CD14-positive monocyte (primary cell): ENCODE measurements at regions not wholly inside any gene's neighbourhood (a gene's known extent, or its start where the extent isn't known, plus 50 kb on each side); places are given as distances from the start of the nearest gene placed in this dataset.

ENCODE experiments used
- DNase-seq, 3 donors: peaks; one replicate each; pipeline ENCODE4 v3.0.0-alpha.2; 2011 to 2022
- H2AFZ ChIP-seq: 2 replicates; pipeline ENCODE4 v1.6.0; 2012; ENCODE audit warnings: mild to moderate bottlenecking, low read depth, low read length, inconsistent platforms; ENCODE audit not compliant: insufficient read depth, poor library complexity, severe bottlenecking
- H3K27ac ChIP-seq, 2 donors: 1 replicate in 1 of 2; 2 replicates in 1 of 2; pipeline ENCODE4 v1.5.1; 2012 to 2013; ENCODE audit warnings: low read length in 2 of 2, control low read depth in 1 of 2, inconsistent platforms in 1 of 2, low read depth in 1 of 2, mild to moderate bottlenecking in 1 of 2
- H3K27me3 ChIP-seq, 2 donors: one replicate each; pipeline versions ENCODE4 v1.6.0 to v1.6.1; 2011 to 2013; ENCODE audit warnings: low read length in 2 of 2; ENCODE audit not compliant: control insufficient read depth in 2 of 2, insufficient read depth in 2 of 2
- H3K36me3 ChIP-seq, 2 donors: replicated peaks in 1 of 2; 1 replicate in 1 of 2; 2 replicates in 1 of 2; pipeline versions ENCODE4 v1.5.1 to v1.6.1; 2012 to 2013; ENCODE audit warnings: low read length in 2 of 2, control low read depth in 1 of 2, inconsistent platforms in 1 of 2, mild to moderate bottlenecking in 1 of 2; ENCODE audit not compliant: insufficient read depth in 2 of 2, control insufficient read depth in 1 of 2
- H3K4me1 ChIP-seq, 2 donors: 1 replicate in 1 of 2; 2 replicates in 1 of 2; pipeline versions ENCODE4 v1.5.1 to v1.6.1; 2012 to 2013; ENCODE audit warnings: low read length in 2 of 2, control low read depth in 1 of 2, inconsistent platforms in 1 of 2, mild to moderate bottlenecking in 1 of 2, moderate library complexity in 1 of 2; ENCODE audit not compliant: insufficient read depth in 2 of 2, control insufficient read depth in 1 of 2
- H3K4me2 ChIP-seq: replicated peaks from 2 replicates; pipeline ENCODE3; 2012; ENCODE audit warnings: low read length, moderate library complexity, mild to moderate bottlenecking; ENCODE audit not compliant: poor library complexity, severe bottlenecking; ENCODE audit errors: extremely low read depth
- H3K4me3 ChIP-seq, 3 experiments: fragments of 200-600 bp in 1 of 3; sonication (generic) in 1 of 3; replicated peaks in 1 of 3; 1 replicate in 2 of 3; 2 replicates in 1 of 3; pipeline ENCODE4 v1.5.1; 2011 to 2013; ENCODE audit warnings: low read length in 3 of 3, mild to moderate bottlenecking in 3 of 3, control low read depth in 2 of 3, low read depth in 2 of 3, inconsistent platforms in 1 of 3, moderate library complexity in 1 of 3
- H3K79me2 ChIP-seq: 2 replicates; pipeline ENCODE4 v1.6.0; 2012; ENCODE audit warnings: mild to moderate bottlenecking, control low read depth, inconsistent platforms, low read length, moderate library complexity; ENCODE audit not compliant: insufficient read depth
- H3K9ac ChIP-seq: 2 replicates; pipeline ENCODE4 v1.6.0; 2017; ENCODE audit warnings: low read length, mild to moderate bottlenecking; ENCODE audit not compliant: insufficient read depth, poor library complexity, severe bottlenecking
- H3K9me3 ChIP-seq, 2 donors: replicated peaks in 1 of 2; 1 replicate in 1 of 2; 2 replicates in 1 of 2; pipeline versions ENCODE4 v1.5.1 to v1.6.1; 2012 to 2013; ENCODE audit warnings: low read length in 2 of 2, control low read depth in 1 of 2; ENCODE audit not compliant: control insufficient read depth in 1 of 2, insufficient read depth in 1 of 2
- H4K20me1 ChIP-seq: 2 replicates; pipeline ENCODE4 v1.6.0; 2012; ENCODE audit warnings: mild to moderate bottlenecking, low read length, control low read depth, moderate library complexity; ENCODE audit not compliant: insufficient read depth
- H3K27ac Mint-ChIP-seq, 7 donors: one replicate each; pipeline ENCODE4 v1.8.0; 2020; ENCODE audit warnings: mild to moderate bottlenecking in 7 of 7, mixed read lengths in 7 of 7, moderate library complexity in 6 of 7, inconsistent platforms in 2 of 7
- H3K27me3 Mint-ChIP-seq, 3 donors: one replicate each; pipeline ENCODE4 v1.8.0; 2021 to 2022; ENCODE audit warnings: low read depth in 3 of 3, mild to moderate bottlenecking in 3 of 3, mixed read lengths in 3 of 3, moderate library complexity in 3 of 3, inconsistent platforms in 1 of 3
- H3K36me3 Mint-ChIP-seq, 2 donors: one replicate each; pipeline ENCODE4 v1.8.0; 2020; ENCODE audit warnings: mixed read lengths in 2 of 2, inconsistent platforms in 1 of 2, mild to moderate bottlenecking in 1 of 2
- H3K4me1 Mint-ChIP-seq: one replicate; pipeline ENCODE4 v1.8.0; 2020; ENCODE audit warnings: mild to moderate bottlenecking, mixed read lengths
- H3K4me3 Mint-ChIP-seq, 2 donors: one replicate each; pipeline ENCODE4 v1.8.0; 2020; ENCODE audit warnings: mild to moderate bottlenecking in 2 of 2, mixed read lengths in 2 of 2, moderate library complexity in 1 of 2
- H3K9me3 Mint-ChIP-seq, 7 donors: one replicate each; pipeline ENCODE4 v1.8.0; 2020 to 2022; ENCODE audit warnings: mixed read lengths in 7 of 7, mild to moderate bottlenecking in 6 of 7, moderate library complexity in 6 of 7, inconsistent platforms in 2 of 7
- CTCF ChIP-seq: fragments of 200-600 bp; IDR thresholded peaks from one replicate; pipeline ENCODE4 v1.8.0; 2022; ENCODE audit warnings: antibody characterized with exemption, mild to moderate bottlenecking
- WGBS: methylation state at CpG from one replicate; pipeline ENCODE4 v1.1.5; 2013; ENCODE audit warnings: missing lambda C conversion rate; ENCODE audit not compliant: insufficient coverage; 5-methylcytosine and 5-hydroxymethylcytosine counted together
- intact Hi-C, 2 donors: fragments of 100-400 bp; cut with micrococcal nuclease; formaldehyde crosslinking; loops; one replicate each; pipeline versions ENCODE4 v1.15.0 to v1.15.1; 2023

GRCh38 chr4:131978120-131978519 is 1171.0 kb upstream of the PCDH10 start:
- Mint-ChIP-seq H3K9me3 (peaks cover 14 to 40% (median 28%) of the 10 kb centered on the region in 7 donors), H3K27me3 (peaks cover 0 to 4% (median 0%) of the 10 kb centered on the region in 3 donors), H3K36me3 (no peaks in the 10 kb centered on the region), H3K27ac (no peak overlapping the region), H3K4me1 (no peaks in the 10 kb centered on the region), H3K4me3 (no peak overlapping the region)
- Histone ChIP-seq H3K79me2 (no peaks in the 10 kb centered on the region), H3K9ac (no peak overlapping the region), H4K20me1 (no peaks in the 10 kb centered on the region), H3K4me2 (no peak overlapping the region), H3K9me3 (peaks cover 7 to 40% of the 10 kb centered on the region in 2 donors), H3K27ac (no peak overlapping the region), H3K4me1 (no peaks in the 10 kb centered on the region), H3K36me3 (no peaks in the 10 kb centered on the region), H3K4me3 (no peak overlapping the region), H2AFZ (no peak overlapping the region), H3K27me3 (no peaks in the 10 kb centered on the region)
- no peak for TF ChIP-seq CTCF
- 98% methylated on average over 13 of the region's 18 CpGs for WGBS
- no peak for DNase-seq
- intact Hi-C loops: no loop called here

GRCh38 chr4:131989576-131989975 is 1159.5 kb upstream of the PCDH10 start:
- Histone ChIP-seq H4K20me1 (no peaks in the 10 kb centered on the region), H2AFZ (no peak overlapping the region), H3K4me3 (no peak overlapping the region), H3K27ac (no peak overlapping the region), H3K9ac (no peak overlapping the region), H3K9me3 (no peaks in the 10 kb centered on the region), H3K27me3 (no peaks in the 10 kb centered on the region), H3K4me2 (no peak overlapping the region), H3K4me1 (no peaks in the 10 kb centered on the region), H3K79me2 (no peaks in the 10 kb centered on the region), H3K36me3 (no peaks in the 10 kb centered on the region)
- Mint-ChIP-seq H3K27me3 (no peaks in the 10 kb centered on the region), H3K9me3 (peaks cover 0 to 3% (median 0%) of the 10 kb centered on the region in 7 donors), H3K27ac (no peak overlapping the region), H3K36me3 (no peaks in the 10 kb centered on the region), H3K4me1 (no peaks in the 10 kb centered on the region), H3K4me3 (no peak overlapping the region)
- no peak for TF ChIP-seq CTCF
- no peak for DNase-seq
- 88% methylated on average over 1 of the region's 4 CpGs for WGBS
- intact Hi-C loops: no loop called here
